SJCRH30 (cell line): ENCODE measurements at regions not wholly inside any gene's neighbourhood (a gene's known extent, or its start where the extent isn't known, plus 50 kb on each side); places are given as distances from the start of the nearest gene placed in this dataset.
"Not testable (repeated sequence)": the region's sequence is repeated elsewhere in the genome, so short reads cannot be mapped to it uniquely, and the experiment has no call there.

Experiments
- DNase-seq, 2 experiments: peaks; one replicate each; pipeline ENCODE4 v3.0.0-alpha.2; 2015 to 2020
- H3K27ac ChIP-seq: fragments of 250-450 bp; sonication (Bioruptor Pico); 2 replicates; pipeline ENCODE4 v1.5.1; 2020; ENCODE audit warnings: mild to moderate bottlenecking, moderate library complexity
- H3K27me3 ChIP-seq: fragments of 250-450 bp; sonication (Bioruptor Pico); 2 replicates; pipeline ENCODE4 v1.5.1; 2020; ENCODE audit warnings: mild to moderate bottlenecking, moderate library complexity
- H3K36me3 ChIP-seq: fragments of 250-450 bp; sonication (Bioruptor Pico); 2 replicates; pipeline ENCODE4 v1.5.1; 2020; ENCODE audit warnings: mild to moderate bottlenecking, moderate library complexity
- H3K4me1 ChIP-seq: fragments of 250-450 bp; sonication (Bioruptor Pico); 2 replicates; pipeline ENCODE4 v1.5.1; 2020; ENCODE audit warnings: mild to moderate bottlenecking, moderate library complexity
- H3K4me3 ChIP-seq: fragments of 250-450 bp; sonication (Bioruptor Pico); 2 replicates; pipeline ENCODE4 v1.5.1; 2020; ENCODE audit warnings: mild to moderate bottlenecking, moderate library complexity
- H3K9me3 ChIP-seq: fragments of 250-450 bp; sonication (Bioruptor Pico); replicated peaks from 2 replicates; pipeline ENCODE4 v1.5.1; 2020; ENCODE audit warnings: mild to moderate bottlenecking, moderate library complexity

GRCh38 chr4:53840643-53841042 lies 223.8 kb downstream of the CHIC2 start:
- H3K9me3 ChIP-seq: 0 out of 2 replicates have a peak, but pooled peaks cover 4% of the 10 kb centered on the region
- no peak for DNase-seq
- no peak overlapping the region for H3K27ac ChIP-seq
- no peaks in the 10 kb centered on the region for H3K4me1 ChIP-seq
- no peaks in the 10 kb centered on the region for H3K36me3 ChIP-seq
- no peaks in the 10 kb centered on the region; the same call in 1 of the 2 replicates for H3K27me3 ChIP-seq
- no peak overlapping the region for H3K4me3 ChIP-seq

GRCh38 chr4:53833302-53834003 lies 231.0 kb downstream of the CHIC2 start:
- not testable (repeated sequence) for H3K4me1 ChIP-seq, H3K4me3 ChIP-seq, H3K27ac ChIP-seq, H3K9me3 ChIP-seq, H3K27me3 ChIP-seq, H3K36me3 ChIP-seq, DNase-seq

GRCh38 chr4:53832549-53832948 lies 231.9 kb downstream of the CHIC2 start:
- no peaks in the 10 kb centered on the region for H3K36me3 ChIP-seq
- H3K9me3 ChIP-seq: peaks cover 7% of the 10 kb centered on the region
- no peak overlapping the region for H3K4me3 ChIP-seq
- no peaks in the 10 kb centered on the region for H3K27me3 ChIP-seq
- no peak overlapping the region for H3K27ac ChIP-seq
- no peaks in the 10 kb centered on the region for H3K4me1 ChIP-seq
- DNase-seq: no peak

GRCh38 chr4:53830511-53830910 lies 233.9 kb downstream of the CHIC2 start:
- H3K4me3 ChIP-seq: no peak overlapping the region
- no peak overlapping the region for H3K27ac ChIP-seq
- peaks cover 3% of the 10 kb centered on the region for H3K9me3 ChIP-seq
- no peaks in the 10 kb centered on the region for H3K27me3 ChIP-seq
- no peaks in the 10 kb centered on the region for H3K36me3 ChIP-seq
- H3K4me1 ChIP-seq: no peaks in the 10 kb centered on the region
- no peak for DNase-seq

- Histone ChIP-seq H3K4me1 (no peaks in the 10 kb centered on the region), H3K27me3 (no peaks in the 10 kb centered on the region), H3K4me3 (no peak overlapping the region), H3K9me3 (peaks cover 7% of the 10 kb centered on the region; the same call in 1 of the 2 replicates), H3K36me3 (no peaks in the 10 kb centered on the region), H3K27ac (no peak overlapping the region)
- no peak for DNase-seq
Measured at GRCh38 chr4:53821179-53821851, 230.0 kb upstream of the LNX1 start.

GRCh38 chr4:53818104-53818503 lies 226.8 kb upstream of the LNX1 start:
- H3K27ac ChIP-seq: no peak overlapping the region
- H3K4me3 ChIP-seq: no peak overlapping the region
- H3K27me3 ChIP-seq: no peaks in the 10 kb centered on the region
- H3K9me3 ChIP-seq: 0 out of 2 replicates have a peak, but pooled peaks cover 2% of the 10 kb centered on the region
- H3K36me3 ChIP-seq: no peaks in the 10 kb centered on the region
- DNase-seq: no peak
- no peaks in the 10 kb centered on the region for H3K4me1 ChIP-seq

- Histone ChIP-seq H3K4me3 (no peak overlapping the region), H3K9me3 (0 out of 2 replicates have a peak, but pooled peaks cover 2% of the 10 kb centered on the region), H3K27ac (no peak overlapping the region), H3K4me1 (no peaks in the 10 kb centered on the region), H3K27me3 (no peaks in the 10 kb centered on the region), H3K36me3 (no peaks in the 10 kb centered on the region)
- no peak for DNase-seq
Measured at GRCh38 chr4:53816561-53816960, 225.3 kb upstream of the LNX1 start.

GRCh38 chr4:53815281-53815680 lies 224.0 kb upstream of the LNX1 start:
- H3K36me3 ChIP-seq: no peaks in the 10 kb centered on the region
- no peaks in the 10 kb centered on the region for H3K4me1 ChIP-seq
- no peak overlapping the region for H3K27ac ChIP-seq
- no peak for DNase-seq
- no peak overlapping the region for H3K4me3 ChIP-seq
- H3K27me3 ChIP-seq: no peaks in the 10 kb centered on the region
- no peaks in the 10 kb centered on the region for H3K9me3 ChIP-seq

- Histone ChIP-seq H3K4me1 (no peaks in the 10 kb centered on the region), H3K4me3 (no peak overlapping the region), H3K36me3 (no peaks in the 10 kb centered on the region), H3K9me3 (no peaks in the 10 kb centered on the region), H3K27ac (no peak overlapping the region), H3K27me3 (no peaks in the 10 kb centered on the region)
- DNase-seq: no peak
Measured at GRCh38 chr4:53813998-53814397, 222.7 kb upstream of the LNX1 start.

- no peaks in the 10 kb centered on the region for H3K9me3 ChIP-seq
- no peak overlapping the region for H3K4me3 ChIP-seq
- no peaks in the 10 kb centered on the region for H3K36me3 ChIP-seq
- no peaks in the 10 kb centered on the region for H3K4me1 ChIP-seq
- no peak for DNase-seq
- no peaks in the 10 kb centered on the region for H3K27me3 ChIP-seq
- H3K27ac ChIP-seq: no peak overlapping the region
Measured at GRCh38 chr4:53810643-53811042, 219.4 kb upstream of the LNX1 start.

- no peaks in the 10 kb centered on the region for H3K27me3 ChIP-seq
- no peaks in the 10 kb centered on the region for H3K4me1 ChIP-seq
- no peak for DNase-seq
- H3K9me3 ChIP-seq: no peaks in the 10 kb centered on the region
- H3K4me3 ChIP-seq: no peak overlapping the region
- no peaks in the 10 kb centered on the region for H3K36me3 ChIP-seq
- H3K27ac ChIP-seq: no peak overlapping the region
Measured at GRCh38 chr4:53809816-53810215, 218.5 kb upstream of the LNX1 start.

- Histone ChIP-seq H3K4me1 (no peaks in the 10 kb centered on the region), H3K4me3 (no peak overlapping the region), H3K27me3 (no peaks in the 10 kb centered on the region), H3K9me3 (no peaks in the 10 kb centered on the region), H3K36me3 (no peaks in the 10 kb centered on the region), H3K27ac (no peak overlapping the region)
- no peak for DNase-seq
Measured at GRCh38 chr4:53805291-53805690, 214.0 kb upstream of the LNX1 start.

GRCh38 chr4:53804719-53805118 lies 213.4 kb upstream of the LNX1 start:
- H3K4me1 ChIP-seq: no peaks in the 10 kb centered on the region
- peak; percentile 43 to 68 for DNase-seq
- H3K36me3 ChIP-seq: no peaks in the 10 kb centered on the region
- no peaks in the 10 kb centered on the region for H3K27me3 ChIP-seq
- no peaks in the 10 kb centered on the region for H3K9me3 ChIP-seq
- no peak overlapping the region for H3K4me3 ChIP-seq
- no peak overlapping the region for H3K27ac ChIP-seq

- Histone ChIP-seq H3K4me1 (no peaks in the 10 kb centered on the region), H3K4me3 (no peak overlapping the region), H3K36me3 (no peaks in the 10 kb centered on the region), H3K27me3 (no peaks in the 10 kb centered on the region), H3K27ac (no peak overlapping the region), H3K9me3 (no peaks in the 10 kb centered on the region)
- no peak for DNase-seq
Measured at GRCh38 chr4:53802500-53802899, 211.2 kb upstream of the LNX1 start.

- Histone ChIP-seq H3K27ac (no peak overlapping the region), H3K4me1 (no peaks in the 10 kb centered on the region), H3K27me3 (no peaks in the 10 kb centered on the region), H3K4me3 (no peak overlapping the region), H3K9me3 (no peaks in the 10 kb centered on the region), H3K36me3 (no peaks in the 10 kb centered on the region)
- no peak for DNase-seq
Measured at GRCh38 chr4:53801373-53801772, 210.1 kb upstream of the LNX1 start.

- no peak overlapping the region for H3K4me3 ChIP-seq
- no peak overlapping the region for H3K27ac ChIP-seq
- DNase-seq: no peak
Measured at GRCh38 chr4:53800741-53801140, 209.5 kb upstream of the LNX1 start.

More at GRCh38 chr4:53800741-53801140, 209.5 kb upstream of the LNX1 start:
- no peaks in the 10 kb centered on the region for H3K36me3 ChIP-seq
- H3K4me1 ChIP-seq: no peaks in the 10 kb centered on the region
- H3K27me3 ChIP-seq: no peaks in the 10 kb centered on the region
- no peaks in the 10 kb centered on the region for H3K9me3 ChIP-seq
